SK-N-SH treated with all-trans-retinoic acid at 6 μM for 48 hours (cell line): ENCODE measurements at regions not wholly inside any gene's neighbourhood (a gene's known extent, or its start where the extent isn't known, plus 50 kb on each side); places are given as distances from the start of the nearest gene placed in this dataset.

ENCODE experiments used
- ARNTL ChIP-seq: fragments of 450-650 bp; formaldehyde crosslinking; IDR thresholded peaks from 2 replicates; pipeline ENCODE4 v1.5.0; 2020; ENCODE audit warnings: low read depth, mild to moderate bottlenecking, moderate library complexity, borderline replicate concordance
- BACH2 ChIP-seq: fragments of 250-450 bp; sonication (Bioruptor Pico); IDR thresholded peaks from 2 replicates; pipeline ENCODE4 v1.9.0; 2021; ENCODE audit warnings: mild to moderate bottlenecking, borderline replicate concordance
- CREB5 ChIP-seq: fragments of 250-450 bp; sonication (Bioruptor Pico); IDR thresholded peaks from 2 replicates; pipeline ENCODE4 v1.5.1; 2020; ENCODE audit warnings: low read depth, mild to moderate bottlenecking, moderate library complexity
- ESRRG ChIP-seq: fragments of 250-450 bp; sonication (Bioruptor Pico); IDR thresholded peaks from 2 replicates; pipeline ENCODE4 v1.6.1; 2021; ENCODE audit warnings: mild to moderate bottlenecking
- ZC3H10 ChIP-seq: fragments of 250-450 bp; sonication (Bioruptor Pico); IDR thresholded peaks from 2 replicates; pipeline ENCODE4 v1.5.1; 2021; ENCODE audit warnings: mild to moderate bottlenecking, moderate library complexity
- ZNF565 ChIP-seq: fragments of 450-650 bp; formaldehyde crosslinking; conservative IDR thresholded peaks from 2 replicates; pipeline ENCODE4 v1.5.0; 2020; ENCODE audit warnings: low read depth, mild to moderate bottlenecking, moderate library complexity

GRCh38 chr1:91123773-91124172 lies 101.9 kb upstream of the ZNF644 start:
- TF ChIP-seq ZNF565 (CRISPR knock-in tag) = no peak
- no peak for TF ChIP-seq BACH2 (CRISPR knock-in tag)
- no peak for TF ChIP-seq CREB5 (CRISPR knock-in tag)
- TF ChIP-seq ESRRG (CRISPR knock-in tag) = no peak
- TF ChIP-seq ARNTL (CRISPR knock-in tag) = no peak
- TF ChIP-seq ZC3H10 (CRISPR knock-in tag) = no peak
